Vagina (tissue), 2 donors: ENCODE measurements at regions not wholly inside any gene's neighbourhood (a gene's known extent, or its start where the extent isn't known, plus 50 kb on each side); places are given as distances from the start of the nearest gene placed in this dataset.

Source experiments
- CTCF ChIP-seq, 3 experiments: fragments of 450-650 bp in 2 of 3; fragments of 200-600 bp in 1 of 3; sonication (generic) in 1 of 3; IDR thresholded peaks; one replicate each; pipeline ENCODE4 v1.5.1; 2017 to 2019; ENCODE audit warnings: antibody characterized with exemption in 3 of 3, mild to moderate bottlenecking in 2 of 3, moderate library complexity in 2 of 3
- POLR2A ChIP-seq, 2 donors: fragments of 450-650 bp; IDR thresholded peaks; one replicate each; pipeline ENCODE4 v1.6.1; 2017; ENCODE audit warnings: antibody characterized with exemption in 2 of 2, mild to moderate bottlenecking in 2 of 2, moderate library complexity in 2 of 2
- POLR2AphosphoS5 ChIP-seq, 2 donors: sonication (generic); formaldehyde crosslinking; IDR thresholded peaks; one replicate each; pipeline ENCODE4 v1.9.0; 2017; ENCODE audit warnings: antibody characterized with exemption in 2 of 2, mild to moderate bottlenecking in 2 of 2, low read depth in 1 of 2; ENCODE audit not compliant: insufficient read depth in 1 of 2

GRCh38 chr16:9518051-9518450, 426.6 kb downstream of the HAPSTR1 start:
- TF ChIP-seq POLR2AphosphoS5 (IDR thresholded peaks at IDR 0.05; ENCODE audit: insufficient read depth in 1 of 2, low read depth in 1 of 2) = no peak
- TF ChIP-seq POLR2A (IDR thresholded peaks at IDR 0.05) = no peak
- no peak for TF ChIP-seq CTCF (IDR thresholded peaks at IDR 0.05)
